ENCODE measurements at regions not wholly inside any gene's neighbourhood (a gene's known extent, or its start where the extent isn't known, plus 50 kb on each side); places are given as distances from the start of the nearest gene placed in this dataset.

DNA sequence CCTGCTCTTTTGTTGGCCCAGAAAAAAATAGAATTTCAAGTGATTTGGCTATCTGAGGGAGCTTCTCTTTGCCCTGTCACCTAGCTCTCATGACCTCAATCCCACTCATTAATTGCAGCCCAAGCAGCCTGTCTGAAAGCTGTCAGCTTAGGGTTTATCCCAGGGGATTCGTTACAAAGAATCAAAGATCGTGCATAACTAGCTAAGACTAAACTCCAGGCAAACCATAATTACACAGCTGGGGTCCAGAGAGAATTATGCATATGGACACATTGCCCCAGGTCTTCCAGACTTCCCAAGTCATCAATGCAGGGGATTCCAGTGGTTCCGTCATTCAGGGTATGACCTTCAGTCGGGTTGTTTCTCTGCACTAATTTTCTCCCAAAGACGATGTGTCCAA lies 91.6 kb upstream of the CBLB start:
- H3K4me1 ChIP-seq (ENCODE audit: control insufficient read depth in 4 of 4, insufficient read depth in 4 of 4, low read length in 3 of 4): peaks cover 0 to 5% (median 2%) of the 10 kb centered on the region in 4 donors
- H3K9ac ChIP-seq (ENCODE audit: low read depth in 1 of 2, low read length in 2 of 2): no peak overlapping the region
- H3K36me3 ChIP-seq (ENCODE audit: control insufficient read depth in 4 of 4, insufficient read depth in 3 of 4, low read depth in 1 of 4, low read length in 3 of 4): no peaks in the 10 kb centered on the region
- no peaks in the 10 kb centered on the region for H3K9me3 ChIP-seq (ENCODE audit: control insufficient read depth in 4 of 4, low read length in 3 of 4)
- WGBS: 97% methylated on average over 5 of the region's 5 CpGs
- no peak overlapping the region for H3K4me3 ChIP-seq (ENCODE audit: low read depth in 1 of 3, low read length in 3 of 3)
- no peaks in the 10 kb centered on the region for H3K27me3 ChIP-seq (ENCODE audit: control insufficient read depth in 4 of 4, insufficient read depth in 4 of 4, low read length in 3 of 4)
- no peak for TF ChIP-seq EGR1 (IDR thresholded peaks at IDR 0.05; ENCODE audit: low read depth in 2 of 2)
- no peak for TF ChIP-seq RAD21 (IDR thresholded peaks at IDR 0.05)
- TF ChIP-seq, protein P1, sequence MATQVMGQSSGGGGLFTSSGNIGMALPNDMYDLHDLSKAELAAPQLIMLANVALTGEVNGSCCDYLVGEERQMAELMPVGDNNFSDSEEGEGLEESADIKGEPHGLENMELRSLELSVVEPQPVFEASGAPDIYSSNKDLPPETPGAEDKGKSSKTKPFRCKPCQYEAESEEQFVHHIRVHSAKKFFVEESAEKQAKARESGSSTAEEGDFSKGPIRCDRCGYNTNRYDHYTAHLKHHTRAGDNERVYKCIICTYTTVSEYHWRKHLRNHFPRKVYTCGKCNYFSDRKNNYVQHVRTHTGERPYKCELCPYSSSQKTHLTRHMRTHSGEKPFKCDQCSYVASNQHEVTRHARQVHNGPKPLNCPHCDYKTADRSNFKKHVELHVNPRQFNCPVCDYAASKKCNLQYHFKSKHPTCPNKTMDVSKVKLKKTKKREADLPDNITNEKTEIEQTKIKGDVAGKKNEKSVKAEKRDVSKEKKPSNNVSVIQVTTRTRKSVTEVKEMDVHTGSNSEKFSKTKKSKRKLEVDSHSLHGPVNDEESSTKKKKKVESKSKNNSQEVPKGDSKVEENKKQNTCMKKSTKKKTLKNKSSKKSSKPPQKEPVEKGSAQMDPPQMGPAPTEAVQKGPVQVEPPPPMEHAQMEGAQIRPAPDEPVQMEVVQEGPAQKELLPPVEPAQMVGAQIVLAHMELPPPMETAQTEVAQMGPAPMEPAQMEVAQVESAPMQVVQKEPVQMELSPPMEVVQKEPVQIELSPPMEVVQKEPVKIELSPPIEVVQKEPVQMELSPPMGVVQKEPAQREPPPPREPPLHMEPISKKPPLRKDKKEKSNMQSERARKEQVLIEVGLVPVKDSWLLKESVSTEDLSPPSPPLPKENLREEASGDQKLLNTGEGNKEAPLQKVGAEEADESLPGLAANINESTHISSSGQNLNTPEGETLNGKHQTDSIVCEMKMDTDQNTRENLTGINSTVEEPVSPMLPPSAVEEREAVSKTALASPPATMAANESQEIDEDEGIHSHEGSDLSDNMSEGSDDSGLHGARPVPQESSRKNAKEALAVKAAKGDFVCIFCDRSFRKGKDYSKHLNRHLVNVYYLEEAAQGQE (IDR thresholded peaks at IDR 0.05): no peak
- TF ChIP-seq TAF1 (conservative IDR thresholded peaks at IDR 0.05): no peak
- TF ChIP-seq NR2F2 (IDR thresholded peaks at IDR 0.05): no peak
- TF ChIP-seq, protein P2, sequence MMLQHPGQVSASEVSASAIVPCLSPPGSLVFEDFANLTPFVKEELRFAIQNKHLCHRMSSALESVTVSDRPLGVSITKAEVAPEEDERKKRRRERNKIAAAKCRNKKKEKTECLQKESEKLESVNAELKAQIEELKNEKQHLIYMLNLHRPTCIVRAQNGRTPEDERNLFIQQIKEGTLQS (IDR thresholded peaks at IDR 0.05): no peak
- TF ChIP-seq GABPA (IDR thresholded peaks at IDR 0.05 in 1 of 2, conservative IDR thresholded peaks at IDR 0.05 in 1 of 2): no peak
- TF ChIP-seq FOXA1 (IDR thresholded peaks at IDR 0.05): no peak
- TF ChIP-seq, protein P3, sequence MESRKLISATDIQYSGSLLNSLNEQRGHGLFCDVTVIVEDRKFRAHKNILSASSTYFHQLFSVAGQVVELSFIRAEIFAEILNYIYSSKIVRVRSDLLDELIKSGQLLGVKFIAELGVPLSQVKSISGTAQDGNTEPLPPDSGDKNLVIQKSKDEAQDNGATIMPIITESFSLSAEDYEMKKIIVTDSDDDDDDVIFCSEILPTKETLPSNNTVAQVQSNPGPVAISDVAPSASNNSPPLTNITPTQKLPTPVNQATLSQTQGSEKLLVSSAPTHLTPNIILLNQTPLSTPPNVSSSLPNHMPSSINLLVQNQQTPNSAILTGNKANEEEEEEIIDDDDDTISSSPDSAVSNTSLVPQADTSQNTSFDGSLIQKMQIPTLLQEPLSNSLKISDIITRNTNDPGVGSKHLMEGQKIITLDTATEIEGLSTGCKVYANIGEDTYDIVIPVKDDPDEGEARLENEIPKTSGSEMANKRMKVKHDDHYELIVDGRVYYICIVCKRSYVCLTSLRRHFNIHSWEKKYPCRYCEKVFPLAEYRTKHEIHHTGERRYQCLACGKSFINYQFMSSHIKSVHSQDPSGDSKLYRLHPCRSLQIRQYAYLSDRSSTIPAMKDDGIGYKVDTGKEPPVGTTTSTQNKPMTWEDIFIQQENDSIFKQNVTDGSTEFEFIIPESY (IDR thresholded peaks at IDR 0.05): no peak
- TF ChIP-seq YY1 (IDR thresholded peaks at IDR 0.05): no peak
- no peak for TF ChIP-seq FOXA2 (IDR thresholded peaks at IDR 0.05)
- TF ChIP-seq CTCF (IDR thresholded peaks at IDR 0.05; ENCODE audit: low read depth, low read length, missing input control): no peak
- no peak for TF ChIP-seq HNF4G (IDR thresholded peaks at IDR 0.05)
- no peak for DNase-seq (ENCODE audit: low spot score)
- H3K27ac ChIP-seq (ENCODE audit: low read depth in 1 of 2, low read length in 2 of 2): no peak overlapping the region

DNA sequence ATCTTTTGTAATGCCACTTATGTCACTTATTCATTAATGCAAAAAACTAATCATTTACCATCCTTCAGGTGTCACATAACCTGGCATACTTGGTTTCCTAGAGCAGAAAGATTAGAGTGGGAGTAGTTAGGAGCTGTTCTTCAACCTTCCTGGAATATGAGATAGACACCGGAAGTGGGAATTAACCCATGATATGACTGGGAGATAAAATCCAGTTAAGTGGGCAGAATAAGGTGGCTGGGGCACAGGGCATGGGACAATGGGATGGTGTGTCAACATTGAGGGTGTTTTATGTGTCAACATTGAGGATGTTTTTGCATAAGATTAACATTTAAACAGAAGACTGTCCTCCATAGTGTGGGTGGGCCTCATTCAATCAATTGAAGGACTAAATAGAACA lies 94.3 kb upstream of the CBLB start:
- no peak for TF ChIP-seq CTCF (IDR thresholded peaks at IDR 0.05; ENCODE audit: low read depth, low read length, missing input control)
- TF ChIP-seq TAF1 (conservative IDR thresholded peaks at IDR 0.05): no peak
- no peak for TF ChIP-seq NR2F2 (IDR thresholded peaks at IDR 0.05)
- no peak for TF ChIP-seq YY1 (IDR thresholded peaks at IDR 0.05)
- TF ChIP-seq FOXA1 (IDR thresholded peaks at IDR 0.05): no peak
- TF ChIP-seq GABPA (IDR thresholded peaks at IDR 0.05 in 1 of 2, conservative IDR thresholded peaks at IDR 0.05 in 1 of 2): no peak
- no peak for TF ChIP-seq RXRA (IDR thresholded peaks at IDR 0.05)
- no peak for TF ChIP-seq MAX (IDR thresholded peaks at IDR 0.05)
- no peak for TF ChIP-seq FOXA2 (IDR thresholded peaks at IDR 0.05)
- TF ChIP-seq, protein P3 (IDR thresholded peaks at IDR 0.05): no peak
- no peak for TF ChIP-seq RAD21 (IDR thresholded peaks at IDR 0.05)
- Histone ChIP-seq H3K36me3 (ENCODE audit: control insufficient read depth in 4 of 4, insufficient read depth in 3 of 4, low read depth in 1 of 4, low read length in 3 of 4) (no peaks in the 10 kb centered on the region), H3K27ac (ENCODE audit: low read depth in 1 of 2, low read length in 2 of 2) (no peak overlapping the region), H3K27me3 (ENCODE audit: control insufficient read depth in 4 of 4, insufficient read depth in 4 of 4, low read length in 3 of 4) (no peaks in the 10 kb centered on the region), H3K9me3 (ENCODE audit: control insufficient read depth in 4 of 4, low read length in 3 of 4) (no peaks in the 10 kb centered on the region), H3K4me3 (ENCODE audit: low read depth in 1 of 3, low read length in 3 of 3) (no peak overlapping the region), H3K4me1 (ENCODE audit: control insufficient read depth in 4 of 4, insufficient read depth in 4 of 4, low read length in 3 of 4) (peaks cover 0 to 5% (median 2%) of the 10 kb centered on the region in 4 donors), H3K9ac (ENCODE audit: low read depth in 1 of 2, low read length in 2 of 2) (no peak overlapping the region)
- no peak for DNase-seq (ENCODE audit: low spot score)
- WGBS: 80% methylated on average over 1 of the region's 1 CpG

Data from liver (tissue), 8 donors.